C4-2B (cell line): ENCODE measurements at regions not wholly inside any gene's neighbourhood (a gene's known extent, or its start where the extent isn't known, plus 50 kb on each side); places are given as distances from the start of the nearest gene placed in this dataset.
"Not testable (repeated sequence)": the region's sequence is repeated elsewhere in the genome, so short reads cannot be mapped to it uniquely, and the experiment has no call there.

Source experiments
- H3K27ac ChIP-seq: fragments of 450-650 bp; 2 replicates; pipeline ENCODE4 v1.5.1; 2017
- ZFX ChIP-seq: fragments of 450-650 bp; IDR thresholded peaks from 2 replicates; pipeline ENCODE4 v1.6.1; 2017
- TF ChIP-seq, protein P1 (sequence below): fragments of 450-650 bp; conservative IDR thresholded peaks from 2 replicates; pipeline ENCODE4 v1.5.1; 2017; ENCODE audit warnings: mild to moderate bottlenecking

DNA sequence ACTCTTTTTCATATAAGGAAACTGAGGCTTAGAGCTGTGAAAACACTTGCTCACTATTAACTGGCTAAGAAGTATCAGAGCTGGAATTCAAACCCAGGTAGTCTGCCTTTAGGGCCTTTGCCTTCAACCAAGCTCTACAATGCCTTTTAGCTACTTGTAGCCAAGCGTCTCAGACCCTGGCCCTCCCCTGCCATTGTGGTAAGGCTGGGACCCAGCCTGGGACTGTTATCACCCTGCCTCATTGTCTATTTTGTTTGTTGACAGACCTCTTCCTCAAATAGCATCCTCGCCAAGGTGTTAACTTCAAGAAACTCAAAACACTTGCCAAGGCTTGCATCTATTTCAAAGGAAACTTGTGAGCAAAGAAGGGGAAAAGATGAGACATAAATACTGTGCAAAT, 76.7 kb upstream of the CD28 start:
- peak overlapping the region; percentile 67; the same call in 1 of the 2 replicates for H3K27ac ChIP-seq
- no peak for TF ChIP-seq ZFX
- TF ChIP-seq, protein P1, sequence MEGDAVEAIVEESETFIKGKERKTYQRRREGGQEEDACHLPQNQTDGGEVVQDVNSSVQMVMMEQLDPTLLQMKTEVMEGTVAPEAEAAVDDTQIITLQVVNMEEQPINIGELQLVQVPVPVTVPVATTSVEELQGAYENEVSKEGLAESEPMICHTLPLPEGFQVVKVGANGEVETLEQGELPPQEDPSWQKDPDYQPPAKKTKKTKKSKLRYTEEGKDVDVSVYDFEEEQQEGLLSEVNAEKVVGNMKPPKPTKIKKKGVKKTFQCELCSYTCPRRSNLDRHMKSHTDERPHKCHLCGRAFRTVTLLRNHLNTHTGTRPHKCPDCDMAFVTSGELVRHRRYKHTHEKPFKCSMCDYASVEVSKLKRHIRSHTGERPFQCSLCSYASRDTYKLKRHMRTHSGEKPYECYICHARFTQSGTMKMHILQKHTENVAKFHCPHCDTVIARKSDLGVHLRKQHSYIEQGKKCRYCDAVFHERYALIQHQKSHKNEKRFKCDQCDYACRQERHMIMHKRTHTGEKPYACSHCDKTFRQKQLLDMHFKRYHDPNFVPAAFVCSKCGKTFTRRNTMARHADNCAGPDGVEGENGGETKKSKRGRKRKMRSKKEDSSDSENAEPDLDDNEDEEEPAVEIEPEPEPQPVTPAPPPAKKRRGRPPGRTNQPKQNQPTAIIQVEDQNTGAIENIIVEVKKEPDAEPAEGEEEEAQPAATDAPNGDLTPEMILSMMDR, result no peak

DNA sequence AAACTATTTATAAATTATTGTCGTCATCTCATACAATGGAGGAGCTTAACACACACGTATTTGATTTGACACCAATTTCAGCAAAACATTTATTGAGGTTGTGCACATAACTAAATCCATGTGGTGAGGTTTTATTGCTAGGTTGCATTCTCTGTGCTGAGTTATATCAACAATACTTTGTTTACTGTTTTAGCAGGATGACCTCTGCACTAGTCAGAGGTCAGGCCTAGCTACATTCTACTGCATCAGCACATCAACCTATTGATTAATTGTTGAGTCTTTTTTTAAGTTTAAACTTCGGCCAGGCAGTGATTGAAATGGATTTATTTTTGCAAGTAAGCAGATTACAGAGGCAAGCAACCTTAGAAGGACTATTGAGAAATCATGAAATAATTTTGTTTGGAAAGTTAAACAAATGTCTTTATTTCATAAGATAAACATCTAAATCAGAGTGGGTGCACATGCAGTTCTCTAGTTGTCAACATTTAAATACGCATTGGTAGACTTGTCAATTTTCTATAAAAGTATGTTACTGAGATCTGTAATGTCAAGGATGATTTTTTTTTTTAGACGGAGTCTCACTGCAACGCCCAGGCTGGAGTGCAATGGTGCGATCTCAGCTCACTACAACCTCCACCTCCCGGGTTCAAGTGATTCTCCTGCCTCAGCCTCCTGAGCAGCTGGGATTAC, 75.2 kb upstream of the CD28 start:
- H3K27ac ChIP-seq, result peak overlapping the region; percentile 97
- TF ChIP-seq ZFX, result no peak
- TF ChIP-seq, protein P1, result no peak

DNA sequence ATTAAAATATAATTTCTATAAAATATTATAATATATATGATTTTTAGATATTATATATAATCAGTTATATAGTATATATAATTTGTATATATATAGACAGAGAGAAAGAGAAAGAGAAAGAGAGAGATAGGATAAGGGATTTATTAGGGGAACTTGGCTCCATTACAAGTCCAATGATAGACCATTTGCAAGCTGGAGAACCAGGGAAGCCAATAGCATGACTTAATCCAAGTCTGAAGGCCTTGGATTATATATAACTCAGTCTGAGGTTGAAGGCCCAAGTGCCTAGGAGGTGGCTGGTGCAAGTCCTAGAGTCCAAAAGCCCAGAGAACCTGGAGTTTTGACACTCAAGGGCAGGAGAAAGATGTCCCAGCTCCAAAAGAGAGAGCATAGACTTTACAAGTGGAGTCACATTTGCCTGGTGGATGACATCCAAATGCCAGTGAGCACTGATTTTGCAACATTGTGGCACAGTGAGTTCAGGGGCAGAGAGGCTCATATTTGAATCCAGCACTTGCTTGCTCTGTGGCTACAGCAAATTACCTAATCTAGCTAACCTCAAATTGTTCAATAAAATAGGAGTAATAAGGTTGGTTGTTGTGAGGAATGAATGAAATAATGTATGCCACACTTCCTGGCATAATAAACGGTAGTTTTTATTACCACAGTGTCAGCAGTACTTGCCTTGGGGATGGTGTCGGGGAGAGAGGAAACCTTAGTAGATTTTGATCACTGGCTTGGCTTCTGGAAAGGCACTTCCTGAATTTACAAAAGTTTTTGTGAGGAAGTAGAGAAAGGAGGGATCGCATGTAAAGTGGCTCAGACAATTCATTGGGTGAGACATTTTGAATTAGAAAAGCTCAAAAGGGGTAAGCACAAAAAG, 69.6 kb upstream of the CD28 start:
- TF ChIP-seq, protein P1, result no peak
- TF ChIP-seq ZFX, result no peak
- no peak overlapping the region for H3K27ac ChIP-seq

DNA sequence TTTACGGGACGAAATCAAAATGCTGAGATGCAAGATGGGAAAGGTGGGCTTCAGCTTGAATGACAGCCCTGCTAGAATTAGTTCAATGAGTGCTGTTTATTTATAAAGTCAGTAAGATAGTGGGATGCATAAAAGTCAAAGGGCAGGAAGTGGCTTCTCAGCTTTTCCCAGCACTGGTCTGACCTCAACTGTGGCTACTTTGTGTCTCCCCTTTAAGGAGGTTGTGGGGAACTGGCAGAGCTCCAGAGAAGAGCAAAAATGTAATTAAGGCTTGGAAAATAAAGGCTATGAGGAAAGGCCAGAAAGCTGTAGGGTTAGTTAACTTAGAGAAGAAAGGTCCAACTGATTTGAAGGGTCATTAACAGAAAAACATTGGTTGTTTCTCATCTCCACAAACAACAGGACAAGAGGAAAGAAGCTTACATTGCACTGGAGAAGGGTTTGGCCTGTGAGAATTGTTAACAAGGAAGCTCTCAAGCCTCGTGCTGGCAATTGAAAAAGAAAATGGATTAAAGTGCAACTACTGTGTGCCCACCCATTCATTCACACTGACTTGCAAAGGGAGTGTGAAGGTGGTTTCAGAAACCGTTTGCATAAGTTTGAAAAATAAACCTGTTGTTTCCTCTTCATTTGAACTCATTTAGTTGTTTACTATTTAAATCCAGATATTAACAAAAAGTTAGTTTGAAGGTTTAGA, 68.8 kb upstream of the CD28 start:
- H3K27ac ChIP-seq, result no peak overlapping the region
- TF ChIP-seq, protein P1, result no peak
- no peak for TF ChIP-seq ZFX

DNA sequence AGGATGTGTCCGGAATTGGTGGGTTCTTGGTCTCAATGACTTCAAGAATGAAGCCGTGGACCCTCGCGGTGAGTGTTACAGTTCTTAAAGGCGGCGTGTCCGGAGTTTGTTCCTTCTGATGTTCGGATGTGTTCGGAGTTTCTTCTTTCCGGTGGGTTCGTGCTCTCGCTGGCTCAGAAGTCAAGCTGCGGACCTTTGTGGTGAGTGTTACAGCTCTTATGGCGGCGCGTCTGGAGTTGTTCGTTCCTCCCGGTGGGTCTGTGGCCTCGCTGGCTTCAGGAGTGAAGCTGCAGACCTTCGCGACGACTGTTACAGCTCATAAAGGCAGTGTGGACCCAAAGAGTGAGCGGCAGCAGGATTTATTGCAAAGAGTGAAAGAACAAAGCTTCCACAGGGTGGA, 64.6 kb upstream of the CD28 start:
- not testable (repeated sequence) for H3K27ac ChIP-seq

DNA sequence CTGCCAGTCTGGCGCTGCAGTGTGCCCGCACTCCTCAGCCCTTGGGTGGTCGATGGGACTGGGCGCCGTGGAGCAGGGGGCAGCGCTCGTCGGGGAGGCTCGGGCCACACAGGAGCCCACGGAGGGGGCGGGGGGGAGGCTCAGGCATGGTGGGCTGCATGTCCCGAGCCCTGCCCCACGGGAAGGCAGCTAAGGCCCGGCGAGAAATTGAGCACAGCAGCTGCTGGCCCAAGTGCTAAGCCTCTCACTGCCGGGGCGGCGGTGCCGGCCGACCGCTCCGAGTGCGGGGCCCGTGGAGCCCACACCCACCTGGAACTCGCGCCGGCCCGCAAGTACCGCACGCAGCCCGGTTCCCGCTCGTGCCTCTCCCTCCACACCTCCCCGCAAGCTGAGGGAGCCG, 63.6 kb upstream of the CD28 start:
- not testable (repeated sequence) for H3K27ac ChIP-seq

DNA sequence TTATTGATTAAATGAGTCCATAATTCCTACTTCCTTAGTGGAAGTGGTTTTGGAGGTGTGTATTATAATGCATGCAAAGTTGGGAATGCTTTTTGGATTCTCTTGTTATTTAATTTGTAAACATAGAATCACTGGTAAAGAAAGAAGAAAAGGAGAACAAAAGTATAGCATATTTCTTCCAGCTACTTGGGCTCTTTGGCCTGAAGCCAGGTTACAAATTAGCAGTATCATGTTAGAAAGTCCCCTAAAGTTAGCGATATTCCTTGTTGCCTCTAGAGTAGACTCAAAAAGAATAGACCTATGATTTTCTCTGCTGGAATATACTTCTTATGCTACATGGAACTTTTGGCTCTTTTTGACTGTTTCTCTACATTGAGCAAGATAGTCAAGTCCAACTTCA, 60.6 kb upstream of the CD28 start:
- no peak for TF ChIP-seq ZFX
- TF ChIP-seq, protein P1, result no peak

DNA sequence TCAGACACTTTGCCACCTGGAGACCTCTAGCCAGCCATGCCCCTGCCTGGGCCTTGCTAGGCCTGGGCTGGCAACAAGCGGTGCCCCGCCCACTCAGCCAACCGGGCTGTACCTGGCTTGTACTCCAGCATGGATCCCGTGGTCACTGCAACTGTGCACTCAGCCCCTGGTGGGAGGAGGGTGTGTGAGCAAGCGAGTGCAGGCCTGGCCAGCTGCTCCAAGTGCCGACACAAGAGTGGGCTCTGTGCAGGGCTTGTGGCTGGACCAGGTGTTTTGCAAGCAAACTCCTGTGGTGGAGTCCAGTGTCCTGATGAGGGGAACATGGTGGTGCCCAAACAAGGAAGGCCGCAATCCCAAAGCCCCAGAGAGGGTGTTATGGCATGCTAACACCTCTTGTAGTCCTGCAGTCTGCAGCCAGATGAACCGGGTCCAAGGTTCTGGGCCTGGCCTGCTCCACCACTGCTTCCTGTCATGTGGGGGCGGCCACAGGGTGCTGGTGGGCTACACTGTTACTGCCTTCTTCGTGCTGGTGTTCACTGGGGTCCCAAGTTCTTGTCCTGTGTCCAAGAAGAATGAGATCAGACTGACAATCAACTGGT, 60.1 kb upstream of the CD28 start:
- peak overlapping the region; percentile 8; the same call in 1 of the 2 replicates for H3K27ac ChIP-seq
- no peak for TF ChIP-seq ZFX
- TF ChIP-seq, protein P1, result no peak

More for the DNA sequence above, 60.6 kb upstream of the CD28 start:
- no peak overlapping the region; the same call in 1 of the 2 replicates for H3K27ac ChIP-seq
